Naive thymus-derived CD4-positive, alpha-beta T cell (primary cell): ENCODE measurements at regions not wholly inside any gene's neighbourhood (a gene's known extent, or its start where the extent isn't known, plus 50 kb on each side); places are given as distances from the start of the nearest gene placed in this dataset.
"Not testable (repeated sequence)": the region's sequence is repeated elsewhere in the genome, so short reads cannot be mapped to it uniquely, and the experiment has no call there.

Experiments
- ATAC-seq: fragments of 150-1000 bp; cut with Tn5 transposase; 2 replicates; pipeline ENCODE4 v1.10.0; 2021; ENCODE audit warnings: mild to moderate bottlenecking, moderate library complexity
- CTCF ChIA-PET: fragments of 350-600 bp; sonication (Branson Sonifier 250); formaldehyde crosslinking; loops from one replicate; lab custom pipeline; 2021; ENCODE audit warnings: antibody characterized with exemption; lab: Charles Lee
- POLR2A ChIA-PET: fragments of 350-600 bp; sonication (Branson Sonifier 250); formaldehyde crosslinking; loops from one replicate; lab custom pipeline; 2021; ENCODE audit warnings: antibody characterized with exemption, inconsistent platforms; lab: Charles Lee
- DNase-seq, 9 donors: peaks; one replicate each; pipeline versions ENCODE4 v3.0.0 to v3.0.0-alpha.2; 2020 to 2022; ENCODE audit warnings: mixed read lengths in 1 of 9
- H3K27ac ChIP-seq: one replicate; pipeline ENCODE4 v1.7.0; 2013; ENCODE audit warnings: mild to moderate bottlenecking, low read depth, low read length, moderate library complexity
- H3K27me3 ChIP-seq, 2 donors: one replicate each; pipeline ENCODE4 v1.7.0; 2013; ENCODE audit warnings: low read length in 2 of 2, mild to moderate bottlenecking in 2 of 2, moderate library complexity in 2 of 2; ENCODE audit not compliant: control insufficient read depth in 2 of 2, insufficient read depth in 2 of 2
- H3K36me3 ChIP-seq, 3 experiments: 1 replicate in 2 of 3; 2 replicates in 1 of 3; pipeline ENCODE4 v1.7.0; 2013; ENCODE audit warnings: low read length in 3 of 3, mild to moderate bottlenecking in 3 of 3, moderate library complexity in 1 of 3; ENCODE audit not compliant: insufficient read depth in 3 of 3, control insufficient read depth in 2 of 3
- H3K4me1 ChIP-seq, 2 donors: one replicate each; pipeline ENCODE4 v1.7.0; 2013; ENCODE audit warnings: low read length in 2 of 2, mild to moderate bottlenecking in 2 of 2, moderate library complexity in 1 of 2; ENCODE audit not compliant: control insufficient read depth in 2 of 2, insufficient read depth in 2 of 2
- H3K4me3 ChIP-seq: 2 replicates; pipeline ENCODE4 v1.7.0; 2013; ENCODE audit warnings: mild to moderate bottlenecking, low read length
- H3K9me3 ChIP-seq, 3 experiments: 1 replicate in 2 of 3; 2 replicates in 1 of 3; pipeline ENCODE4 v1.7.0; 2013; ENCODE audit warnings: low read length in 3 of 3; ENCODE audit not compliant: control insufficient read depth in 2 of 3
- H3K27ac Mint-ChIP-seq, 9 donors: one replicate each; pipeline ENCODE4 v1.8.0; 2020 to 2022; ENCODE audit warnings: mixed read lengths in 9 of 9, mild to moderate bottlenecking in 8 of 9, moderate library complexity in 5 of 9, inconsistent platforms in 2 of 9
- H3K27me3 Mint-ChIP-seq, 5 donors: one replicate each; pipeline ENCODE4 v1.8.0; 2021 to 2022; ENCODE audit warnings: mixed read lengths in 5 of 5, mild to moderate bottlenecking in 1 of 5
- H3K36me3 Mint-ChIP-seq, 5 donors: one replicate each; pipeline ENCODE4 v1.8.0; 2020 to 2022; ENCODE audit warnings: mixed read lengths in 5 of 5, mild to moderate bottlenecking in 3 of 5, inconsistent platforms in 1 of 5
- H3K4me1 Mint-ChIP-seq, 7 donors: one replicate each; pipeline ENCODE4 v1.8.0; 2020 to 2022; ENCODE audit warnings: mixed read lengths in 7 of 7, mild to moderate bottlenecking in 3 of 7, inconsistent platforms in 1 of 7
- H3K4me3 Mint-ChIP-seq, 10 donors: one replicate each; pipeline ENCODE4 v1.8.0; 2020 to 2022; ENCODE audit warnings: mild to moderate bottlenecking in 10 of 10, mixed read lengths in 10 of 10, moderate library complexity in 6 of 10, inconsistent platforms in 2 of 10
- H3K9me3 Mint-ChIP-seq, 11 donors: one replicate each; pipeline ENCODE4 v1.8.0; 2020 to 2022; ENCODE audit warnings: mixed read lengths in 11 of 11, mild to moderate bottlenecking in 4 of 11, inconsistent platforms in 1 of 11, moderate library complexity in 1 of 11
- intact Hi-C, 2 donors: fragments of 100-400 bp; cut with micrococcal nuclease; formaldehyde crosslinking; loops; one replicate each; pipeline ENCODE4 v1.15.1; 2023

- Mint-ChIP-seq H3K4me1 (no peaks in the 10 kb centered on the region), H3K27me3 (peaks cover 0 to 4% (median 0%) of the 10 kb centered on the region in 5 donors), H3K36me3 (no peaks in the 10 kb centered on the region), H3K4me3 (no peak overlapping the region), H3K9me3 (peaks cover 0 to 8% (median 4%) of the 10 kb centered on the region in 11 donors), H3K27ac (no peak overlapping the region)
- ATAC-seq = no peak
- no peak overlapping the region for H3K4me3 ChIP-seq
- ChIA-PET POLR2A (no interaction called here), CTCF (no interaction called here)
- H3K36me3 ChIP-seq = no peaks in the 10 kb centered on the region
- no peaks in the 10 kb centered on the region for H3K27me3 ChIP-seq
- intact Hi-C loops = no loop called here
- no peak overlapping the region for H3K27ac ChIP-seq
- no peak for DNase-seq
- H3K9me3 ChIP-seq = no peaks in the 10 kb centered on the region
- no peaks in the 10 kb centered on the region for H3K4me1 ChIP-seq
These were observed 637.1 kb downstream of the UQCRFS1 start for GRCh38 chr19:28575816-28576215.

GRCh38 chr19:28575312-28575711 is 637.6 kb downstream of the UQCRFS1 start:
- H3K4me3 ChIP-seq, intact Hi-C loops, ATAC-seq, H3K9me3 ChIP-seq, H3K27me3 ChIP-seq, H3K27me3 Mint-ChIP-seq, H3K27ac ChIP-seq, H3K4me1 Mint-ChIP-seq, H3K9me3 Mint-ChIP-seq, H3K36me3 Mint-ChIP-seq, POLR2A ChIA-PET, DNase-seq, CTCF ChIA-PET, H3K4me3 Mint-ChIP-seq, H3K4me1 ChIP-seq, H3K36me3 ChIP-seq, H3K27ac Mint-ChIP-seq: not testable (repeated sequence)

GRCh38 chr19:28574212-28574611 is 638.7 kb downstream of the UQCRFS1 start:
- peaks cover 0 to 8% (median 0%) of the 10 kb centered on the region in 5 donors for H3K27me3 Mint-ChIP-seq
- DNase-seq = no peak
- no peaks in the 10 kb centered on the region for H3K4me1 Mint-ChIP-seq
- H3K27ac ChIP-seq = no peak overlapping the region
- no peaks in the 10 kb centered on the region for H3K36me3 Mint-ChIP-seq
- CTCF ChIA-PET = no interaction called here
- no peak overlapping the region for H3K4me3 Mint-ChIP-seq
- no peaks in the 10 kb centered on the region for H3K9me3 ChIP-seq
- no peaks in the 10 kb centered on the region for H3K4me1 ChIP-seq
- intact Hi-C loops = no loop called here
- no peak overlapping the region for H3K4me3 ChIP-seq
- H3K9me3 Mint-ChIP-seq = peaks cover 0 to 11% (median 3%) of the 10 kb centered on the region in 11 donors
- no peak for ATAC-seq
- no peaks in the 10 kb centered on the region for H3K36me3 ChIP-seq
- no peak overlapping the region for H3K27ac Mint-ChIP-seq
- H3K27me3 ChIP-seq = no peaks in the 10 kb centered on the region
- POLR2A ChIA-PET = no interaction called here

- DNase-seq (no peak), ATAC-seq (no peak)
- no peak overlapping the region for H3K4me3 Mint-ChIP-seq
- Histone ChIP-seq H3K36me3 (no peaks in the 10 kb centered on the region), H3K4me3 (no peak overlapping the region), H3K4me1 (no peaks in the 10 kb centered on the region), H3K27me3 (no peaks in the 10 kb centered on the region), H3K9me3 (no peaks in the 10 kb centered on the region), H3K27ac (no peak overlapping the region)
- ChIA-PET CTCF (no interaction called here), POLR2A (no interaction called here)
- no peak overlapping the region for H3K27ac Mint-ChIP-seq
- H3K36me3 Mint-ChIP-seq = no peaks in the 10 kb centered on the region
- peaks cover 0 to 8% (median 3%) of the 10 kb centered on the region in 5 donors for H3K27me3 Mint-ChIP-seq
- no peaks in the 10 kb centered on the region for H3K4me1 Mint-ChIP-seq
- intact Hi-C loops = no loop called here
- H3K9me3 Mint-ChIP-seq = peaks cover 0 to 8% (median 0%) of the 10 kb centered on the region in 11 donors
These were observed 643.5 kb downstream of the UQCRFS1 start for GRCh38 chr19:28569132-28570131.

GRCh38 chr19:28567834-28568233 is 645.1 kb downstream of the UQCRFS1 start:
- H3K36me3 Mint-ChIP-seq = peaks cover 0 to 4% (median 0%) of the 10 kb centered on the region in 5 donors
- H3K4me1 Mint-ChIP-seq = no peaks in the 10 kb centered on the region
- DNase-seq = no peak
- Histone ChIP-seq H3K27me3 (no peaks in the 10 kb centered on the region), H3K9me3 (no peaks in the 10 kb centered on the region), H3K4me1 (no peaks in the 10 kb centered on the region), H3K27ac (no peak overlapping the region), H3K36me3 (no peaks in the 10 kb centered on the region), H3K4me3 (no peak overlapping the region)
- CTCF ChIA-PET = no interaction called here
- no peak overlapping the region for H3K4me3 Mint-ChIP-seq
- intact Hi-C loops = no loop called here
- H3K9me3 Mint-ChIP-seq = peaks cover 0 to 12% (median 5%) of the 10 kb centered on the region in 11 donors
- ATAC-seq = no peak
- H3K27me3 Mint-ChIP-seq = peaks cover 0 to 8% (median 0%) of the 10 kb centered on the region in 5 donors
- H3K27ac Mint-ChIP-seq = no peak overlapping the region
- POLR2A ChIA-PET = no interaction called here

- no peak for DNase-seq
- POLR2A ChIA-PET = no interaction called here
- Mint-ChIP-seq H3K9me3 (peaks cover 0 to 10% (median 5%) of the 10 kb centered on the region in 11 donors), H3K27me3 (peaks cover 0 to 17% (median 0%) of the 10 kb centered on the region in 5 donors), H3K4me3 (no peak overlapping the region), H3K27ac (no peak overlapping the region), H3K4me1 (no peaks in the 10 kb centered on the region), H3K36me3 (peaks cover 0 to 4% (median 0%) of the 10 kb centered on the region in 5 donors)
- Histone ChIP-seq H3K4me3 (no peak overlapping the region), H3K36me3 (no peaks in the 10 kb centered on the region), H3K27me3 (no peaks in the 10 kb centered on the region), H3K27ac (no peak overlapping the region), H3K9me3 (no peaks in the 10 kb centered on the region), H3K4me1 (no peaks in the 10 kb centered on the region)
- ATAC-seq = no peak
- CTCF ChIA-PET = no interaction called here
- intact Hi-C loops = no loop called here
These were observed 648.7 kb downstream of the UQCRFS1 start for GRCh38 chr19:28563964-28564921.
